ENCODE measurements at regions not wholly inside any gene's neighbourhood (a gene's known extent, or its start where the extent isn't known, plus 50 kb on each side); places are given as distances from the start of the nearest gene placed in this dataset.
"Not testable (repeated sequence)": the region's sequence is repeated elsewhere in the genome, so short reads cannot be mapped to it uniquely, and the experiment has no call there.

DNA sequence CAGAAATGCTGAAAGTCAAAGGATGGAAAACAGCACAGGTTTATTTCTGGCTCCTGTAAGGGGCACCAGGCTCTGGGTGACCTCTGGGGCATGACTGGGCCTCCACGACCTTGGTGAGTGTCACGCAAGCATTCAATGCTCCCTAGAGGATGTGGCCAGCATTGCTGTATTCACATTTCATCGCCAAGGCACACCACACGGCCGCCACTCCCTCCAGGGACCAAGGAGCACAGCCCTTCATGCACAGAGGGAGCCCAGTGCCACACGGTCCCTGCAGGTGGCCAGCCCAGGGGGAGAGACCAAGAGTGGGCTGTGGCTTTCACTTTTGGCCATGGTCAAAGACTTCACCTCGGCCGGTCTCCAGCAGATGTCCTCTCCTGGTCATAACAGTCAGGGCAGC is 137.4 kb upstream of the TNRC6C start:
- no peak for DNase-seq (ENCODE audit: low read depth)

DNA sequence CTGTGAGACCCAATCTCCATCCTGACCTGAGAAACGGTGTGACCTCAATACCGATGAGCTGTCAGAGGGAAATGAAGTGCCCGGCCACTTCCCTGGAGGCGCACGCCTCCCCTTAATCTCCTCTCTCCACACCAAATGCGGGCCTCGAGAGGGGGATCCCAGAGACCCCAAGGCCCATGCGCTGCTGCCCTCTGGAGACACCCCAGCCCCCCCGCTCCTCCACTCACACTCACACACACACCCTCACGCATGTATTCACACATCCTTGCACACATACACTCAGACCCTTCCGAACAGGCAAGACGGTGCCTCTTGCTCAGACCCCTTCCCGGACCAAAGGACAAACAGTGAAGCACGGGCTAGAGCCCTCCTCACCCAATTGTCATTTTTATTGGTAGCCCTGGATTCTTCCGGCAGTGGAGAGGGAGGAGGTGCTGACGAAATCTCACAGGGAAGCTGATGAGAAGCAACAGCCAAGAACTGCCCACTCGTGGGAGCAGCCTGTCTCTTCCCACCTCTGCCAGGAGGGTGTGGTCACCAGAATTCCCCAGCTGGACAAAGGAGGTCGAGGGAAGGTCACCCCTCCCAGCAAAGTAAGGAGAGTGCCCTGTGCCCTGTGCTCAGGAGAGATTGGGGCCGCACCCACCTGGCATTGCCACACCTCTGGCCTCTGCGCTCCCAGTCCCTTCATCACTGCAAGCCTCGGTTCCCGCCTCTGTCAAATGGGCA is 136.0 kb upstream of the TNRC6C start:
- DNase-seq (ENCODE audit: low read depth) = no peak

DNA sequence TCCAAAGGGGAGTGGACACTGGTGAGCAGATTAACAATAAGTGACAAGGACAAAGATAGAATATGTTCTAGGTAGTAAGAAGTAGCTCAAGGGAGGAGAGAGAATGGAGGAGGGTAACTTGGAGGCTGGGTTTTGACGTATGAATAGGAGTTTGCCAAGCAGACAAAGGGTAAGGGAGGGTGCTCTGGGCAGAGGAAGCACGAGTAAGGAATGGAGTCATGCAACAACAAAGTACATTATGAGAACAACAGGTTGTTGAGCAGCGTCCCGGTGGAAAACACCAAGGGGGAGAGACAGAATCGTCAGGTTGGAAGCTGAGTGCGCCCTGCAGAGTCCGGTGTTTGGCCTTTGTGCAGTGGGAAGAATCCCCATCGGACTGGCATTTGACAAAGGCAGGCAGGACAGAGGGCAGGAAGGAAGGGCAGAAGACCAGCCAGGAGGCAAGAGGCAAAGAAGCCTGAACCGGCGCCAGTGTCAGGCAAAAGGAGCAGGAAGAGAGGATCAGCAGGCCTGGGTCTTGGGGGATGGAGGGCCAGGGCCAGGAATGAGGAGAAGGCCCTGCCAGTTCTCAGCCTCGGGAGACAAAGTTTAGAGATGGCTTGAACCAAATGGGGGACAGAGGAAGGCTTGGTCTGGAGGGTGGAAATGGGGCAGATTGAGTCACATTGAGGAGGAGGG is 134.3 kb upstream of the TNRC6C start:
- no peak for DNase-seq (ENCODE audit: low read depth)

DNA sequence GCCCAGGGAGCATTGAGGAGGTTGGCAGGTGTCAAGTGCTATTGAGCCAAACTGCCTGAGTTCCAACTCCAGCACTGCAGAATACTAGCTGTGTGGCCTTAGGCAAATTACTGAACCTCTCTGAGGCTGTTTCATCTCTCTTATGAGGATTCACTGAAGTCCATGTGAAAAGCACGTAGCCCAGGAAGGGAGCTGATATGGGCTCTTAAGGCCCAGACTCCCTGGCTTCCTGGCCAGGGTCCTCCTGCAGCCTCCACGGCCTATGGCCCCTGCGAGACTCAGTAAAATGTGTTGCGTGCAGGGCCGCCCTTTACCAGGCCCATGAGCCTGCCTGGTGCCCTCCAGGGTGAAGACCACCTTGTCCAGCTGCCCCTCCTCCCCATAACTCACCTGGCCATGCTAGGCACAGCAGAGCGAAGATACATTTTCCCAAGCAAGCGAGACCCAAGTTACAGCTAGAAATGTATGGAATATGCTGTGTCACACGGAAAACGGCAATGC is 133.7 kb upstream of the TNRC6C start:
- DNase-seq (ENCODE audit: low read depth) = no peak

DNA sequence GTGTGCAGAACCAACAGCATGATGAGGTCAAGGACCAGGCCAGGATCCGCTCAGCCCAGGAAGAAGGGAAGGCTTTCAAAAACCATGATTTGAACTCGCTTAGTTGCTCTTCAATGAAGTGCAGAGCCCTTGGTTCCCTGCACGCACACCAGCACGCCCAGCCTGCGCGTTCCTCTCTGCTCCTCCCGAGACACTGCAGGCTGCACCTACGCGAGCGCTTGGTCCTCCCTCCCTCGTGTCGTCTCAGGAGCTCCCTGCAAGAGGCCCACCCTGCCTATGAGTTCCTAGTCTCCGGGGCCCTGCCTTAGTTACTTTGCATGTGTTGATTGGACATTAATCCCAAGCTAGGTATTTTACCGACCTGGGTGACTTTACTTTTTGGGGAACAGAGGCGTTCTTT is 132.9 kb upstream of the TNRC6C start:
- no peak for DNase-seq (ENCODE audit: low read depth)

DNA sequence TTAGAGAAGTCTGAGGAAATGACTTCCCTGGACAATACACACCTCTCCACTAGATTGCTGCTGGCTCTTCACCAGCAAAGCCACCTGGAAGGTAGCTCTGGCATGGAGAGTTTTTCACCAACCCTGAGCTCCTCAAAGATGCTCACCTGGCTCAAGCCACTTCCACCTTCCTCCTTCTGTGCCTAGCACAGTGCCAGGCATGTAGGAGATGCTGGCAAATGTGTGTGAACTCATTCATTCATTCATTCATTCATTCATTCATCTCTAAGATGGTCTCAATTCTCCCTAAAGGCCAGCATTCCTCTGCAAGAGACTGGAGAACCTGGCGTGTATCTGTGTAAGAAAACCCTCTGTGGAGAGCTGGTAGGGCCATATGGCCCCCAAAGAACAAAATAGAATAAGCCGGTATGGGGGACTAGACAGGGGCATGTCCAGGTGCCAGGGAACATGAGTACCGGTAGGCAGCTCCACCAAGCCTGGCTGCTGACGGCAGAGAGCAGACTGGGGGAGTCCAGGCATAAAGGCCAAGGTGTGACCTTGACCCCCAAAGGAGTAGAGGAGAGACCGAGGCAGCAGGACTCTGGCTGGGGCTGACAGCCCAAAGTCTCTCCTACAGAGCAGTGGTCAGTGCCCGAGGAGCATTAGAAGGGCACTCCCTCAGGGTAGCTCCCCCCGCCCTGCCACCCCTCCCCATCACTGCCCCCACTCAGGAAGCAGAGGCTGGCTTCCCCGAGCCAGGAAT is 132.2 kb upstream of the TNRC6C start:
- no peak for DNase-seq (ENCODE audit: low read depth)

DNA sequence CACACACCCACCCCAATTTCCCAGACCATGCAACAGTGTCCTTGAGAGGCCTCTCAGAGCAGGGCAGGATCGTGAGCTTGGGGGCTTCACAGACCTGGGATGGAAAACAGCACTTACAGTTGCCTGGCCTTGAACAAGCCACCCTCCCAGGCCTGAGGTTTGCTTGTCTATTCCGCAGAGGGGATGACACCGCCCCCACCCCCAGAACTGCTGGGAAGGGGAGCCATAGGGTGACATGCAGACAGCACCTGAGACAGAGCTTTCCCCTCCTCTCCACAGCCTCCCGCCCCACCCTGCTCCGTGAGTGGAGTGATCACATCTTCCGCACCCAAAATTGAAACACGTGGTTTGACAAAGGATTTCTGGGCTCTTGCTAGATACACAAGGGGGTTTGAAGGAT is 131.5 kb upstream of the TNRC6C start:
- DNase-seq (ENCODE audit: low read depth) = no peak

DNA sequence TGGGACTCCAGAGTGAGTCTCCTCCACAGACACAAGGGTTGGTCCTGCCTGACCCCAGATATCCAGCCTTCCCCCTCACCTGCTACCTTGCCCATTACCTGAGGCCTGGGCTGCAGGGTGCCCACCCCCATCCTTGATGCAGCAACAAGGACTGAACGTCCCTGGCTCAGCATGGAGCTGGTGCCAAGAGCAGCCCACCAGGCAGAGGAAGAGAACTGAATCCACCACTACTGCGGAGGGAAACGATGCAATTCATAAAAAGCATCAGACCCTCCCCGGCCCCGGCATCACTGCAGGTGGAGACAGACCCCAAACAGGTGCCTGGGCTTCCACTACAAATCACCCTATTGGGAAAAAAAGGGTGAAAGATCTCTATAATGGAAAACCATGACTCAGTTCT is 131.0 kb upstream of the TNRC6C start:
- DNase-seq (ENCODE audit: low read depth) = no peak

DNA sequence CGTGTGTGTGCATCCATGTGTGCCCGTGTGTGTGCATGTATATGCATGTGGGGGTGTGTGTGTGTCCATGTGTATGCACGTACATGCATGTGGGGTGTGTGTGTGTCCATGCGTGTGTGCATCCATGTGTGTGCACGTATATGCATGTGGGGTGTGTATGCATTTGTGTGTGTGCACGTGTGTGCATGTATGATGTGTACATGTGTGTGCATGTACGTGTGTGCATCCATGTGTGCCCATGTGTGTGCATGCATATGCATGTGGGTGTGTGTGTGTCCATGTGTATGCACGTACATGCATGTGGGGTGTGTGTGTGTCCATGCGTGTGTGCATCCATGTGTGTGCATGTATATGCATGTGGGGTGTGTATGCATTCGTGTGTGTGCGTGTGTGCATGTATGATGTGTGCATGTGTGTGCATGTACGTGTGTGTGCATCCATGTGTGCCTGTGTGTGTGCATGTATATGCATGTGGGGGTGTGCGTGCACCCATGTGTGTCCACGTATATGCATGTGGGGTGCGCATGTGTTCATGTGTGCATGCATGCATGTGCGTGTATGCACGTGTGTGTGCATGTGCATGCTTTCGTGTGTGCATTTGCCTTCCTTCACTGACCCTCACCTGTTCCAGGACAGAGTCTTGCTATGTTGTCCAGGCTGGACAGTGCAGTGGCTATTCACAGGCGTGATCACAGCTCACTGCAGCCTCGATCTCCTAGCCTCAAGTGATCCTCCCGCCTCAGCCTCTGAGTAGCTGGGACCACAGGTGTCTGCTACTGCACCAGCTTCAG is 129.6 kb upstream of the TNRC6C start:
- no peak for DNase-seq (ENCODE audit: low read depth)

DNA sequence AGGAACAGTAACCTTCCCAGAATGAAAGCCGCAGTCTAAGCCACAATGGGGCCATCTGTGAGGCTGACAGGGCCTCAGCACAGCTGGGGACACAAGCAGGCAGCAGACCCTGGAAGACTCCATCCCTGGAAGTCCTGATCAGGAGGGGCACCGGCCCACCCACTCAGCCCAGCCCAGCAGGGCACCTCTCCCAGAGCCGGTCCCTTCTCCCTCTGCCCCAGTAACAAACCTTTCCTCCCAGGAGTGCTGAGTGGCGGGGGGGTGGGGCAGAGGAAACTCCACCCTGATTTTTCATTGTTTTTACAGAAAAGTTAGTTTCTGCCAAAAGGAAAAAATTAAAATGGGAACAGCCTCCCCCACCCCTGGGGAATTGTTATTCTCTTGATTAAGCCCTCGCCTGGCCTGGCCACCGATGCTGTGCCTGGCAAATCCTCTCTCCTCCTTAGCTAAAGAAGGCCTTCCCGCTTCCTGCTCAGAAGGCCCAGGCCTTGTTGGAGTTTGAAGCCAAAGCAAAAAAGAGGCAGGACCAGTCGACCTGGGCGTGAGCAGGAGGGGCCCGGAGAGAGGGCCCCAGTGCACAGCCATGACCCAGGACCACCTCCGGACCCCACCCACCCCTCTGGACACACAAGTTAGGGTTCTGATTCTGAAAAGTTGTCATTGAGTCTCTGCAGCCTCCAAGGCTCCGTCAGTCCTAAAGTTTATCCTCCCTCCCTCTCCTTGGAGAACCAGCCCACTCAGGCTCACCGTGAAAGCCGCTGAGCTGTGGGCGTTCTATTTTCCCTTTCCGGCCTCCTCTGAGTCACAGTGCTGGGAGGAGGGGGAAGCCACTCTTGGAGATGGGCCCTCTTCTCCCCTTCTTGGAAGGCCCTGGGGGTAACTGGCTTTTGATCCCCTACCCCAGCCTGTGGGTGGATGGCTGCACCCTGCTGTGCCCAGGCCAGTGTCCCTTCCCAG is 128.4 kb upstream of the TNRC6C start:
- DNase-seq (ENCODE audit: low read depth) = no peak

DNA sequence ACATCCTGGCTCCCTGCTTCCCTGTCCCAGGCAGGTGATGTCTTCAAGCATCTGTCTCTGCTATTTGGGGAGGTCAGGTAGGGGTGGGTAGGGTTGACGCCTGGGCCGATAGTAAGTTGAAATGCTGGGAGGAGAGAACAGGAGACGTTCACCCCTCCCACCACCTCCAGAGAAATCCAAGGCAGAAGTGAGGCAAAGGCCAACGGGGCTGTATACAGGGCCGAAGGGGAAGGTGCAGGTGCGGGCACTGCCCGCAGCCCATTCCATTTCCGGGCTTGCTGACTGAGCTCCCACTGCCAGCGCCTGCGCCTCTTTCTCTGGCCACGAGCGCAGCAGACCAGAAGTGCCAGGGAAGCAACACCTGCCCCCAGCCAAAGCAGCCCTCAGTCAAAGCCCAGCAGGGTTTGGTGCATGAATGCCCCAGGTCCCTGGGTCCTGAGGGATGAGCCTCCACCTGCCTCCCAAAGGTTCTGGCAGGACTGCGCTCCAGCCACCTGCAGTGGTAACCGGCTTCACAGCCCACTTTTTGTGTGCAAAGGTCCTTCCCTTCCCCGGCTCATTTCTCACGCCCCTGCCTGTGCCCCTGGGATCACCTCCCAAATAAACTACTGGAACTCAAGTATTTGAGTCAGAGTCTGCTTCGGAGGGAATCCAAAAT is 127.6 kb upstream of the TNRC6C start:
- no peak for DNase-seq (ENCODE audit: low read depth)

DNA sequence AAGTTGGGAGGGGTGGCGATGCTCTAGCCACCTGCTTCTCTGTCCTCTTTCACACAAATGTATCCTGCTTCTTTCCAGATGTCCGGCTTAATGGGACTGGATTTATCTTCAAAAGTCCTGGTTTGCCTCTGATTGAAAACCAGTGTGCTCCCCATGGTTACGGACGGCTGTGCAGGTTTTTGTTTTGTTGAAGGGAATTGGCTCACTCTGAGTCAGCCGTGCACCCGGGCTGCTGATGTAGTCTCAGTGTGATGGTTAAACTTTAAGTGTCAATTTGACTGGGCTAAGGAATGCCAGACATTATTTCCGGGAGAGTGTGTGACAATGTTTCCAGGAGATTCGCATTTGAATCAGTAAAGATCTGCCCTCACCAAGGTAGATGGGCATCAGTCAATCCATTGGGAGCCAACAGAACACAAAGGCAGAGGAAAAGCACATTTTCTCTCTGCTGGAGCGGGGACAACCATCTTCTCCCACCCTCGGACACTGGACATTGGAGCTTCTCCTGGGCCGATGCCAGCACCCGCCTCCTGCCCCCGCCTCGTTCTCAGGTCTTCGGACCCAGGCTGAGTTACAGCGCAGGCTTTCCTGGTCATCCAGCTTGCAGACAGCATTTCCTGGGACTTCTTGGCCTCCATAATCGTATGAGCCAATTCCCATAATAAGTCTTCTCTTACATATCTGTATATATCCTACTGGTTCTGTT is 126.9 kb upstream of the TNRC6C start:
- no peak for DNase-seq (ENCODE audit: low read depth)

DNA sequence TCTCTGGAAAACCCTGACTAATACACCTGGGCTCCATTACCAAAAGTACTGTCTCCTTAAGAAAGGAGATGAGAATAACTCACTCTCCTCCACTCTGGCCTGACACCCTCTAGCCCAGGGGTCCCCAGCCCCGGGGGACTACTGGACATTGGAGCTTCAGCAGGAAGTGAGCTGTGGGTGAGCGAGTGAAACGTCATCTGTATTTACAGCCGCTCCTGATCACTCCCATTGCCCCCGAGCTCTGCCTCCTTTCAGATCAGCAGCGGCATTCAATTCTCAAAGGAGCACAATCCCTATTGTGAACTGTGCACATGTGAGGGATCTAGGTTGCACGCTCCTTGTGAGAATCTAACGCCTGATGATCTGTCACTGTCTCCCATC is 126.3 kb upstream of the TNRC6C start:
- no peak for DNase-seq (ENCODE audit: low read depth)

DNA sequence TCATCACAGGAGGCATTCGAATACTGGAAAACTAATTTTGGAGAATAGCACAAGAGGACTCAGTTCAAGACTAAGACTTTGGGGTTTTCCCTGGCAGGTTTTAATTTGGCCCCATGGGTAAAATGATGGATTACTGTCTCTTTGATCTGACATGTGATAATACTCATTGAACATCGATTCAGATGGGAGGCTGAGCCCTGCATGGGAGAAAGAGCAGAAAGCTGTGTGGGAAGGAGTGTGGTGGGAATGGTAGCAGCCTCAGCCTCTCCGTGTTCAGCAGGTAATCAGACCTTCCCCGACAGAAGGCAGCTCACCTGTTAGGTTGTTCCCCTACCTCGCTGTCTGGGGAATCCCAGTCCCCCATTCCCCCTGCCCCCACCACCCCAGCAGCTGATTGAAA is 124.7 kb upstream of the TNRC6C start:
- no peak for DNase-seq (ENCODE audit: low read depth)

DNA sequence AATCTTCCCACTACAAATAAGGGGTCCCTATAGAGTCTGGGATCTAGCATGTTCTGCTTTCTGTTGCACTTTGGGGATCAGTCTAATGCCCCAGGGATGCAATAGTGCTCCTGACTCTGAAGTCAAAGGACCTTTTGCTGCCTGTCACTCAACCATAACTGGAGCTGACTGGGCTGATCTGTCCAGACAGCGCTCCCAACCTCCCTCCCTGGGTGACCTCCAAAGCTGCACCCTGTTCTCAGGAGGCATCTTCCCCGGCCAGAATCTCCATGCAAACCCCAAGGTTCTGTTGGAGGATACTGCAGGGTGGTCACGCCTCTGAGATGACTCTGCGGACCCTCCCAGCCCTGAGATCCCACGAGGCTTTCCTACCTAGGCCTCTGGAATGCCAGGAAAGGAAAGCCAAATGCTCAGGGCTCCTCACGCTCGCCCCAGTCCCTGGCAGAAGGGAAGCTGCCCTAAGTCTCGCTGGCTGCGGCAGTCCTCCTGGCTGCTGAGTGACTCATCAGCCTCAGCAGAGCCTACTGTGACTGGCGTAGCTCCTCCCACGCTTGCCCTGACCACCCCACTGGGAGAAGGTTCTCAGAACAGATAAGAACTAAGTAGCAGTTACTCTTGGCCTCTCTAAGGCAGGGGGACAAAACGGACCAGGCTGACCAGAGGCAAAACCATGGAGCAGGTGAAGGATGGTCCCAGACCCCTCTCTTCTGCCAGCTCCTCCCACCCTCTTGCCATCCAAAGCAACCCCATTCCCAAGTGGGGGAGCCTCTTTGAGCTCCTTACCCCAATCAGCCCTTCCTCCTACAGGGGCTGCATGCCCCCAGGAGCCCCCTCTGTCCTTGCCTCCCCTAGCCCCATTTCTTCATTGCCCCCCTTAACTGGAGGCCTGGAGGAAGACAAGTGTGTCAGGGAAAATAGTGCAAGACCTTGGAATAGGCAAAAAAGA is 124.1 kb upstream of the TNRC6C start:
- DNase-seq (ENCODE audit: low read depth) = no peak

DNA sequence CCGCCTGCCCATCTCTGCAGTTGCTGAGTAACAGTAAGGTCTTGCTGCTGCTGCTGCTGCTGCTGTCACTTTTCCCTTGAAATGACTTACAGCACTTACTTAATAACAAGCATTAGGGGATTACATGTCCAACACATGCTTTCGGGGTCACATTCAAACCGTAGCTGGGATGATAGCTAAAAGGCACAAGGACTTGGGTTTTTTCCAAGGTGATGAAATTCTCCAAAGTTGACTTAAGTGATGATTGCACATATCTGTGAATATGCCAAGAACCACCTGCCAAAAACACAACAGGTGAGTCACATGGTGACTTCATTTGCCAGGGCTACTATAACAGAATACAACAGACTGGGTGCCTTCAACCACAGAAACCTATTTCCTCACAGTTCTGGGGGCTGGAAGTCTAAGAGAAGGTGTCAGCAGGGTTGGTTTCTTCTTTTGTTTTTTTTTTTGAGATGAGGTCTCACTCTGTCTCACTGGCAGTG is 121.9 kb upstream of the TNRC6C start:
- no peak for DNase-seq (ENCODE audit: low read depth)

DNA sequence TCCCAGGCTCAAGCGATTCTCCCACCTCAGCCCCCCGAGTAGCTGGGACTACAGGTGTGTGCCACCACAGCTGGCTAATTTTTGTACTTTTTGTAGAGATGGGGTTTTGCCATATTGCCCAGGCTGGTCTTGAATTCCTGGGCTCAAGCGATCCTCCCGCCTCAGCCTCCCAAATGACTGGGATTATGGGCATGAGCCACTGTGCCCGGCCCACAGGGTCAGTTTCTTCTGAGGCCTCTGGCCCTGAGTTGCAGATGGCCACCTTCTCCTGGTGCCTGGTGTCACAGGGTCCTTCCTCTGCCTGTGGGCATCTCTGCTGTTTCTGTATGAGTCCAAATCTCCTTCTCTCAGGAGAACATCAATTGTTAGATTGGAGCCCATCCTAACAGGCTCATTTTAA is 121.4 kb upstream of the TNRC6C start:
- DNase-seq (ENCODE audit: low read depth) = not testable (repeated sequence)

DNA sequence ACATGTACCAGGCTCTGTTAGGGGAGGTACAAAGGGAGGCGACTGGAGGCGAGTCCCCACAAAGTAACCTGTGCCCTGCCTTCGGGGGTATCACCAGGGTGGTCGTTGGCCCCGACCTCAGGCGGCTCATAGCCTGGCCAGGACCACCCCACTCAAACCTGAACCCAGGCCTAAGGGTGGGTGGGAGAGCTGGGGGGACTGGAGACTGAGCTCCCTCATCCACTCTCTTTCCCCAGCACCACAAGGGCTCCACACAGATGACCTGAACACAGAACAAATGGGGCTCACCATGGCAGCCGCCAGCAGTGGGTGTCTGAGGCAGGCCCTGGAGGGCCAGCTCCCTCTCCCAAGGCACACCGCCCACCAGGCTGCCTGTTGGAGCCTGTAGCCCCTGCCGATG is 120.6 kb upstream of the TNRC6C start:
- DNase-seq (ENCODE audit: low read depth) = no peak
